Testis (tissue), 2 donors: ENCODE measurements at regions not wholly inside any gene's neighbourhood (a gene's known extent, or its start where the extent isn't known, plus 50 kb on each side); places are given as distances from the start of the nearest gene placed in this dataset.

Source experiments
- DNase-seq: peaks from one replicate; pipeline ENCODE4 v3.0.0-alpha.2; 2019
- H3K27ac ChIP-seq, 2 donors: fragments of 200-600 bp; sonication (generic); one replicate each; pipeline ENCODE4 v1.5.1; 2019
- H3K27me3 ChIP-seq: fragments of 200-600 bp; sonication (generic); one replicate; pipeline ENCODE4 v1.5.1; 2019
- H3K36me3 ChIP-seq: fragments of 200-600 bp; sonication (generic); one replicate; pipeline ENCODE4 v1.5.1; 2017; ENCODE audit warnings: low read depth; ENCODE audit errors: missing control alignments
- H3K4me1 ChIP-seq: fragments of 200-600 bp; sonication (generic); one replicate; pipeline ENCODE4 v1.5.1; 2019
- H3K4me3 ChIP-seq, 2 donors: fragments of 200-600 bp; sonication (generic); one replicate each; pipeline ENCODE4 v1.5.1; 2017 to 2019
- H3K9me3 ChIP-seq: fragments of 200-600 bp; sonication (generic); one replicate; pipeline ENCODE4 v1.5.1; 2017
- POLR2A ChIP-seq: fragments of 450-650 bp; IDR thresholded peaks from one replicate; pipeline ENCODE4 v1.6.1; 2017; ENCODE audit warnings: antibody characterized with exemption, mild to moderate bottlenecking, moderate library complexity
- WGBS, 2 donors: methylation state at CpG; one replicate each; pipeline ENCODE4 v1.1.5; 2018; 5-methylcytosine and 5-hydroxymethylcytosine counted together
- intact Hi-C: fragments of 100-400 bp; cut with DNase I; formaldehyde crosslinking; loops from one replicate; pipeline ENCODE4 v1.15.1; 2023; ENCODE audit warnings: low total_unique reads
- TF ChIP-seq, protein P1 (sequence below), 3 experiments: fragments of 450-650 bp in 2 of 3; fragments of 200-600 bp in 1 of 3; sonication (generic) in 1 of 3; IDR thresholded peaks; one replicate each; pipeline ENCODE4 v1.5.1; 2016 to 2019; ENCODE audit warnings: antibody characterized with exemption in 3 of 3, mild to moderate bottlenecking in 2 of 3, moderate library complexity in 1 of 3

DNA sequence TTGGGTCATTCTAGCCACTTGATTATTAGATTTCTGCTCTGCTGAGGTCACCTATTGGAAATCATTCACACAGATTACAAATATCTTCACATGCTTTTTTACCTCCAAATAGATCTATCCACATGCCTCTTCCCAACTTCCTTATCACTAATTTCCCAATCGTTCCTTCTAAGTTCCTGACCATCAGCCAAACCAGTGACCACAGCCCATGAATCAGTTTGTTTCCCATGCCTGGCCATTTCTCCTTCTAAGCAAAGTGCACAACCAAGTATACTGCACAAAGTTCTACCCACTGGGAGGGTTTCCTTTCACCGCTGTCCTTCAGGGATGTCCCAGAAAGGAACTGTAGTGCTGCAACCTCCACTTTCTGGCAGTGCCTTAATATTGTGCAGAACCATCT is 140.5 kb upstream of the SYNDIG1 start:
- Histone ChIP-seq H3K9me3 (no peaks in the 10 kb centered on the region), H3K4me3 (no peak overlapping the region), H3K27ac (no peak overlapping the region), H3K4me1 (no peaks in the 10 kb centered on the region), H3K36me3 (no peaks in the 10 kb centered on the region), H3K27me3 (no peaks in the 10 kb centered on the region)
- 69 to 77% methylated on average over 2 of the region's 2 CpGs for WGBS, 2 donors
- TF ChIP-seq POLR2A, result no peak
- TF ChIP-seq, protein P1, sequence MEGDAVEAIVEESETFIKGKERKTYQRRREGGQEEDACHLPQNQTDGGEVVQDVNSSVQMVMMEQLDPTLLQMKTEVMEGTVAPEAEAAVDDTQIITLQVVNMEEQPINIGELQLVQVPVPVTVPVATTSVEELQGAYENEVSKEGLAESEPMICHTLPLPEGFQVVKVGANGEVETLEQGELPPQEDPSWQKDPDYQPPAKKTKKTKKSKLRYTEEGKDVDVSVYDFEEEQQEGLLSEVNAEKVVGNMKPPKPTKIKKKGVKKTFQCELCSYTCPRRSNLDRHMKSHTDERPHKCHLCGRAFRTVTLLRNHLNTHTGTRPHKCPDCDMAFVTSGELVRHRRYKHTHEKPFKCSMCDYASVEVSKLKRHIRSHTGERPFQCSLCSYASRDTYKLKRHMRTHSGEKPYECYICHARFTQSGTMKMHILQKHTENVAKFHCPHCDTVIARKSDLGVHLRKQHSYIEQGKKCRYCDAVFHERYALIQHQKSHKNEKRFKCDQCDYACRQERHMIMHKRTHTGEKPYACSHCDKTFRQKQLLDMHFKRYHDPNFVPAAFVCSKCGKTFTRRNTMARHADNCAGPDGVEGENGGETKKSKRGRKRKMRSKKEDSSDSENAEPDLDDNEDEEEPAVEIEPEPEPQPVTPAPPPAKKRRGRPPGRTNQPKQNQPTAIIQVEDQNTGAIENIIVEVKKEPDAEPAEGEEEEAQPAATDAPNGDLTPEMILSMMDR (IDR thresholded peaks at IDR 0.05), result no peak
- intact Hi-C loops, result no loop called here
- no peak for DNase-seq

DNA sequence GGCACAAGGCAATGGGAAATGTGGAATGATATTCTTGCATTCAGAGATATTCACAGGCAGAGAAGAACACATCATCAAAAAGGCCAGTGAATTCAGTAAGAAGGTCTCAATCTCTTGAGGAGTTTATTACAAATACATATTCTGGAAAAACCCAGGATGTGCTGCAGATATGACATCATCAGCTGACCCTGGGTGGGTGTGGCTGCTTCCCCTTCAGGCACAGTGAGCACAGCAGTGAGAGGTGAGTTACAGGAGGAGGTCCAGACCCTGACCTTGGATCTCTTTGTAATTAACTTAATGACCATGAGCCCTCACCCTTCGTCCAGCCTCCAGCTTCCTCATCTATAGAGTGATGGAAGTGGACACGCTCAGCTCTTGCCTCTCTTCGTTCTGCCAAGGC is 147.5 kb upstream of the SYNDIG1 start:
- WGBS, 2 donors, result 74 to 75% methylated on average over 3 of the region's 3 CpGs
- TF ChIP-seq POLR2A, result no peak

DNA sequence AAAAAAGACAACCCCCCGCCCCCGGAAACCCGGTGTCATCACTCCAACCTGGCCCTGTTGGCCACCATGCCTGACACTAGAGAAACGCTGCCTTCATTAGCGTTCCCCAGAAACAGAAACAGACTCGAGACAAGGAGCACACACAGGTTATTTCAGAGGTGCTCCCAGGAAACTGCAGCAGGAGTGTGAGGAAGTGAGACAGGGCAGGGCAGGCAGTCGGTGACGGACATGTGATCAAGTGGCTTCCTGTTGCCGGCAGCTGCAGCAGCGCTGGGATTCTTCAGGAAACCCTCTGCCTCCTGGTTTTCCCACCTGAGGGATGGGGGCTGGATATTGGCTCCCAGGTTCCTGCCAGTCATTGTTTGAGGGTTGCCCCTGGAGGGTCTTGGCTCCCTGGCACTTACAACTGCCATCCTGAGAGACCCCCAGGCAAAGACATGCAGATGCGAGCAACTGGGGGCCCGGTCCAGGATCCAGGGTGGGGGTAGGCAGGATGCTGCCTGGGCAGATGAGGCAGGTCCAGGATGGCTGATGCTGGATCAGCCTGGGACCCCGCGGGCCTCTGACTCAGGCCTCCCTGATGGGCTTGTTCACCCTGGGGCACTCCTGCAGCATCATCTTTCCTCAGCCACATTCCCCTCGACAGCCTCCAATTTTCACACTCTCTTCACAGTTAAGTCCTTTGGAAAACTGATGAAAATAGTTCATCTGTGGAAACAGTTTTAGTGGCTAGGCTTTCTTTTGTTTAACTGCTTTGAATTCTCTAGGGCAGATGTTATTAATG is 150.7 kb upstream of the SYNDIG1 start:
- WGBS, 2 donors, result 81 to 83% methylated on average over 14 to 15 of the region's 15 CpGs
- H3K36me3 ChIP-seq, result no peaks in the 10 kb centered on the region
- H3K4me3 ChIP-seq, result no peak overlapping the region
- no peaks in the 10 kb centered on the region for H3K27me3 ChIP-seq
- no peaks in the 10 kb centered on the region for H3K4me1 ChIP-seq
- no peak overlapping the region for H3K27ac ChIP-seq
- H3K9me3 ChIP-seq, result no peaks in the 10 kb centered on the region
- TF ChIP-seq POLR2A, result no peak
- TF ChIP-seq, protein P1 (IDR thresholded peaks at IDR 0.05), result no peak
- intact Hi-C loops, result no loop called here
- DNase-seq, result no peak

More for the DNA sequence above, 147.5 kb upstream of the SYNDIG1 start:
- DNase-seq, result no peak
- no peaks in the 10 kb centered on the region for H3K9me3 ChIP-seq
- no peaks in the 10 kb centered on the region for H3K36me3 ChIP-seq
- intact Hi-C loops, result no loop called here
- no peaks in the 10 kb centered on the region for H3K27me3 ChIP-seq
- H3K4me3 ChIP-seq, result no peak overlapping the region
- no peak overlapping the region for H3K27ac ChIP-seq
- H3K4me1 ChIP-seq, result no peaks in the 10 kb centered on the region

DNA sequence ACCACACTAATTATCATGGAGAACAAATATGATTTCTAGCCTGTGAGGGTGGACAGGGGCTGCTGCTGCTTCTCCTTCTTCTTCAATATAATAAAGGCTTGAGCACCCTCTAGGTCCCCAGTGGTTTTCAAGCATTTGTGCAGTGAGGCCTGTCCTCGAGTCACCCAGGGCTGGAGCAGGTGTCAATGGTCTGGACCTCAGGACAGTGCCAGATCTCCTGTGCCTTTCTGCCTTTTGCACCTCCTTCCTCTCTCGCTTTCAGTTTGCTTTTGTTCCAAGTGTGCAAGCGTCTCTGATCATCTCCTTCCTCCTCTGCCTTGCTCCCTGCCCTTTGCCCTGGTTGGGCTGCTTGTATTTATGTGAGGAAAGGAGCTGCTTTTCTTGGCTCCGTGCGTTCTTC is 152.2 kb upstream of the SYNDIG1 start:
- WGBS, 2 donors, result 63 to 90% methylated on average over 5 of the region's 5 CpGs
- Histone ChIP-seq H3K4me3 (no peak overlapping the region), H3K9me3 (no peaks in the 10 kb centered on the region), H3K27ac (no peak overlapping the region), H3K4me1 (no peaks in the 10 kb centered on the region), H3K36me3 (no peaks in the 10 kb centered on the region), H3K27me3 (no peaks in the 10 kb centered on the region)
- DNase-seq, result no peak
- no peak for TF ChIP-seq POLR2A
- TF ChIP-seq, protein P1 (IDR thresholded peaks at IDR 0.05), result no peak
- intact Hi-C loops, result no loop called here

DNA sequence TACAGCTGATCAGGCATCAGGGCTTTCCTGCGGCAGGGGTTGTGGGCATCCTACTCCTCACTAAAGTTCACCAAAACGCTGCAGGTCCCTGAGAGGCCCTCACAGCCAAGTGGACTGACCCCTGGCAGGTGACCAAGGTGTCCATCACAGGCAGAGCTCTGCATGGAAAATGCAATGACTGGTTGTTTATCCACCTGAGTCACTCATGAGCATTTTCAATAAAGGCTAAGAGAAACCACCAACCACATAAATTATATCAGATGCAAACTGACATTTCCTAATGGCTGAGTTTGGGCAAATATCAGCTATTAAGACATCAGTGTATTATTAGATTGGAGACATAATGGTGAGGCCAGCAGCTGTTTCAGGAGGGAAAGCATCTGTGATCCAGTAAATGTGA is 152.7 kb upstream of the SYNDIG1 start:
- Histone ChIP-seq H3K4me1 (no peaks in the 10 kb centered on the region), H3K36me3 (no peaks in the 10 kb centered on the region), H3K27me3 (no peaks in the 10 kb centered on the region), H3K27ac (no peak overlapping the region), H3K9me3 (no peaks in the 10 kb centered on the region), H3K4me3 (no peak overlapping the region)
- no peak for DNase-seq
- intact Hi-C loops, result no loop called here
- 69% methylated on average over 2 of the region's 2 CpGs; no CpG with 5 or more reads in 1 of the 2 donors for WGBS, 2 donors
- TF ChIP-seq, protein P1 (IDR thresholded peaks at IDR 0.05), result no peak
- no peak for TF ChIP-seq POLR2A
